ENCODE measurements at regions not wholly inside any gene's neighbourhood (a gene's known extent, or its start where the extent isn't known, plus 50 kb on each side); places are given as distances from the start of the nearest gene placed in this dataset.
A peak's percentile ranks its signal among the peaks of the same experiment; 100 is the strongest.
"Not testable (repeated sequence)": the region's sequence is repeated elsewhere in the genome, so short reads cannot be mapped to it uniquely, and the experiment has no call there.

- in situ Hi-C loops (cut with HindIII; ENCODE audit: low pct_unique_long_range_greater_than_20kb, low sequenced_read_pairs), result no loop called here
- DNase-seq (ENCODE audit: low read depth, low spot score), result no peak
These were observed 69.8 kb downstream of the RIN2 start for GRCh38 chr20:19827818-19828217.

DNA sequence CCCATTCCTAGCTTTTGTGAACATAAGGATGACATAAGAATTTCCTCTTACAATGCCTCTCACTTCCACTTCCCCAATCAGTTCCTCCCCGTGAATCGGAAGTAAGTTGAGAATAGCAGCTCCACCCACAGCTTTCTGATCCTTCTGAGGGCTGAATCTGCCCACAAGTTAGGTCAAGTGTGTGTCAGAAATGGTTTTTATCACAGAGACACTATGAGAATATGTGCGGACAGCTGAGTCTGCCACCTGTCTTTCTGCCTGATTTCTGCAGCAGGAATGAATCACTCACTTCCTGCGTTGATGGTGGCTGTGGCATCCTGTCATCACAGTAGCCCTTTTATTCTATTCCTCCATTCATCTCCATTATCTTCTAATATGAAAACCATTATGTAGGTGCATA lies 70.2 kb downstream of the RIN2 start:
- in situ Hi-C loops (cut with HindIII; ENCODE audit: low pct_unique_long_range_greater_than_20kb, low sequenced_read_pairs), result no loop called here

GRCh38 chr20:19830211-19830785 lies 72.2 kb downstream of the RIN2 start:
- in situ Hi-C loops (cut with HindIII; ENCODE audit: low pct_unique_long_range_greater_than_20kb, low sequenced_read_pairs), result no loop called here
- no peak for DNase-seq (ENCODE audit: low read depth, low spot score)

More for the DNA sequence above, 70.2 kb downstream of the RIN2 start:
- peak; percentile 65 for DNase-seq (ENCODE audit: low read depth, low spot score)

DNA sequence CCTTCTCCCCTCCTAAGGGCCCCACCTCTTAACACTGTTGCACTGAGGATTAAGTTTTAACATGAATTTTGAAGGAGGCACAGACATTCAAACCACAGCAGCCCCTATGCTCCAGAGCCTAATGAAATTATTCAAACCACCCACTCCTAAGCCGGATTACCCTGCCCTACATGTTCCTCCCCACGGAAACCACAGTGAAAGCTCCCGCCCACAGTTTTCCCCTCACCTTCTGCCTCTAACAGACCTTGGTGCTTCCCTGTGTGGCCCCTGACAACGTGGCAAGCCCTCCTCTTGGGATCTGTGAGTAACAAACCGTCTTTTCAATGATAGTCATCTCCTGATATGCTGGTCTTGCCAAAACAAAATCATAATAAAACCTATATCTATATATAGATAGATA lies 74.8 kb downstream of the RIN2 start:
- in situ Hi-C loops (cut with HindIII; ENCODE audit: low pct_unique_long_range_greater_than_20kb, low sequenced_read_pairs), result no loop called here
- no peak for DNase-seq (ENCODE audit: low read depth, low spot score)

- in situ Hi-C loops (cut with HindIII; ENCODE audit: low pct_unique_long_range_greater_than_20kb, low sequenced_read_pairs), result no loop called here
- no peak for DNase-seq (ENCODE audit: low read depth, low spot score)
These were observed 75.3 kb downstream of the RIN2 start for GRCh38 chr20:19833395-19833794.

- in situ Hi-C loops (cut with HindIII; ENCODE audit: low pct_unique_long_range_greater_than_20kb, low sequenced_read_pairs), result no loop called here
- no peak for DNase-seq (ENCODE audit: low read depth, low spot score)
These were observed 76.2 kb downstream of the RIN2 start for GRCh38 chr20:19834287-19834686.

DNA sequence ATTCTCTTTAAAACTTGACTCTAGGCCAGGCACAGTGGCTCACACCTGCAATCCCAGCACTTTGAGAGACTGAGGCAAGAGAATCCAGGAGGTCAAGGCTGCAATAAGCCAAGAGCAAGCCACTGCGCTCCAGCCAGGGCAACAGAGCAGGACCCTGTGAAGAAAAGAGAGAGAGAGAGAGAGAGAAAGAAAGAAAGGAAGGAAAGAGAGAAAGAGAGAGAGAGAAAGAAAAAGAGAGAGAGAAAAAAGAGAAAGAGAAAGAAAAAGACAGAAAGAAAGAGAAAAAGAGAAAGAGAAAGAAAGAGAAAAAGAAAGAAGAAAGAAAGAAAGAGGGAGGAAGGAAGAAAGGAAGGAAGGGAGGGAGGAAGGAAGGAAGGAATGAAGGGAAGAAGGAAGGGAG lies 76.7 kb downstream of the RIN2 start:
- DNase-seq (ENCODE audit: low read depth, low spot score), result no peak
- in situ Hi-C loops (cut with HindIII; ENCODE audit: low pct_unique_long_range_greater_than_20kb, low sequenced_read_pairs), result no loop called here

GRCh38 chr20:19835533-19836222 lies 77.6 kb downstream of the RIN2 start:
- in situ Hi-C loops (cut with HindIII; ENCODE audit: low pct_unique_long_range_greater_than_20kb, low sequenced_read_pairs), result no loop called here
- DNase-seq (ENCODE audit: low read depth, low spot score), result no peak

DNA sequence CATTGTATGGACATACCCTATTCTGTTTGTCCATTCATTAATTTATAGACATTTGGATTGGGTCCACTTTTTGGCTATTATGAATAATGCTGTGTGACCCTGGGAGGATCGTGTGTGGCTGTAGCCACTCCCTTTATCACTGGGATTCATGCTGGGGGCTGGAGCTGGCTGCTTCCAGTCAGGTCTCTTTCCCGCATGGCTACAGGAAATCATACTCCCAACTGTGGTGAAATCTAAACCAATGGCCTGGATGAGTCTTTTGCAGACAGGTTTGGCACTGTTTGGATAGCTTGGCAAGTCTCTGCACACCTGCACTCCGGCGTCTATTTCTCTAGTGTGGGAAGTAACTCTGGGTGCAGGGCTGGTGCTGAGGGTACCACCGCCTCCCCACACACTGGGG lies 80.4 kb downstream of the RIN2 start:
- no peak for DNase-seq (ENCODE audit: low read depth, low spot score)
- in situ Hi-C loops (cut with HindIII; ENCODE audit: low pct_unique_long_range_greater_than_20kb, low sequenced_read_pairs), result no loop called here

DNA sequence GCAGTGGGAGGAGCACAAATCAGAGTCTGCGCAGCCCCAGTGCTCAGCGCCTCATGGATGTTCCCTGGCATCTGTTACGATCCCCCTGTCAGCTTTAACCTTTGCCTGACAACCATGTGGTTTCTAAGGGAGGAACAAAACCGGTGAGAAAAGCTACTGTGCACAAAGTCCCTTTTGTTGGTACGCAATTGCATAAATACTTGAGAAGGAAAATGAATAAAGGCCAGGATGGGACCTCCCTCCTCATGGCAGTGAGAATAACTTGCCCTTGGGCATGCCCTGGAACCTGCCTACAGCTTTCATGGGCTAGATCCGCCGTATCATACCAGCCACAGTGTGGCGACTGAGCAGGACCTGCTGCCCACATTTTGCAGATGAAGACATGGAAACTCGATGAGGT lies 81.0 kb downstream of the RIN2 start:
- peak; percentile 91 for DNase-seq (ENCODE audit: low read depth, low spot score)
- in situ Hi-C loops (cut with HindIII; ENCODE audit: low pct_unique_long_range_greater_than_20kb, low sequenced_read_pairs), result no loop called here

GRCh38 chr20:19840111-19840710 lies 82.2 kb downstream of the RIN2 start:
- no peak for DNase-seq (ENCODE audit: low read depth, low spot score)
- in situ Hi-C loops (cut with HindIII; ENCODE audit: low pct_unique_long_range_greater_than_20kb, low sequenced_read_pairs), result no loop called here

DNA sequence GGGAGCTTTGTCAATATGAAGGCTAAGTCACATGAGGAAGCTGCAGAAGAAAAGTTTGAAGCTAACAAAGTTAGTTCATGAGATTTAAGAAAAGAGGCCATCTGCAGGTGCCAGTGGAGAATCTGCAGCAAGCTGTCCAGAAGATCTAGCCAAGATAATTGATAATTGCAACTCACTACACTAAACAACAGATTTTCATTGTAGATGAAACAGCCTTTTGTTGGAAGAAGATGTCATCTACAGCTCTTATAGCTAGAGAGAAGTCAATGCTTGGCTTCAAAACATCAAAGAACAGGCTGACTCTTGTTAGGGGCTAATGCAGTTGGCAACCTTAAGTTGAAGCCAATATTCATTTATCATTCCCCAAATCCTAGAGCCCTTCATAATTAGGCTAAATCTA lies 83.7 kb downstream of the RIN2 start:
- in situ Hi-C loops (cut with HindIII; ENCODE audit: low pct_unique_long_range_greater_than_20kb, low sequenced_read_pairs), result no loop called here
- DNase-seq (ENCODE audit: low read depth, low spot score), result no peak

DNA sequence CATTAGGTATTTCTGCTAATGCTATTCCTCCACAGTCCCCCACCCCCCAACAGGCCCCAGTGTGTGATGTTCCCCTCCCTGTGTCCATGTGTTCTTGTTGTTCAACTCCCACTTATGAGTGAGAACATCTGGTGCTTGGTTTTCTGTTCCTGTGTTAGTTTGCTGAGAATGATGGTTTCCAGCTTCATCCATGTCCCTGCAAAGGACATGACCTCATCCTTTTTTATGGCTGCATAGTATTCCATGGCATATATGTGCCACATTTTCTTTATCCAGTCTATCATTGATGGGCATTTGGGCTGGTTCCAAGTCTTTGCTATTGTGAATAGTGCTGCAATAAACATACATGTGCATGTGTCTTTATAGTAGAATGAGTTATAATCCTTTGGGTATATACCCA lies 86.8 kb downstream of the RIN2 start:
- DNase-seq (ENCODE audit: low read depth, low spot score); in situ Hi-C loops (cut with HindIII; ENCODE audit: low pct_unique_long_range_greater_than_20kb, low sequenced_read_pairs): not testable (repeated sequence)

DNA sequence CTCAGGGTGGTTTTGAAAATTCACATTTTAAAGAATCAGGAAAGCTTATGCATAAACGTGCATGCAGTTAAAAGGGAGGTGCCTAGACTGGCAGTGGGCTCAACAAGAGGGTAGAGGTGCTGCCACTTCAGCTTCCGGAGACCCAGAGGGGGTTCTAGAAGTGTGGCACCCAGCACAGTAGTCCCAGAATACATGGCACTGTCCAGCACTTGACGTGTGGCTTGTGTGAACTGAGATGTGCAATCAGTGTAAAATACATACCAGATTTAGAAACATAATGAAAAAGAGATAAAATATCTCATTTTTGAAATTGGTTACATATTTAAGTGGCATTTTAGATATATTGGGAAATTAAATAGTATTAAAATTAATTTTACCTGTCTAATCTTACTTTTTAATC lies 89.3 kb downstream of the RIN2 start:
- DNase-seq (ENCODE audit: low read depth, low spot score), result no peak
- in situ Hi-C loops (cut with HindIII; ENCODE audit: low pct_unique_long_range_greater_than_20kb, low sequenced_read_pairs), result no loop called here

DNA sequence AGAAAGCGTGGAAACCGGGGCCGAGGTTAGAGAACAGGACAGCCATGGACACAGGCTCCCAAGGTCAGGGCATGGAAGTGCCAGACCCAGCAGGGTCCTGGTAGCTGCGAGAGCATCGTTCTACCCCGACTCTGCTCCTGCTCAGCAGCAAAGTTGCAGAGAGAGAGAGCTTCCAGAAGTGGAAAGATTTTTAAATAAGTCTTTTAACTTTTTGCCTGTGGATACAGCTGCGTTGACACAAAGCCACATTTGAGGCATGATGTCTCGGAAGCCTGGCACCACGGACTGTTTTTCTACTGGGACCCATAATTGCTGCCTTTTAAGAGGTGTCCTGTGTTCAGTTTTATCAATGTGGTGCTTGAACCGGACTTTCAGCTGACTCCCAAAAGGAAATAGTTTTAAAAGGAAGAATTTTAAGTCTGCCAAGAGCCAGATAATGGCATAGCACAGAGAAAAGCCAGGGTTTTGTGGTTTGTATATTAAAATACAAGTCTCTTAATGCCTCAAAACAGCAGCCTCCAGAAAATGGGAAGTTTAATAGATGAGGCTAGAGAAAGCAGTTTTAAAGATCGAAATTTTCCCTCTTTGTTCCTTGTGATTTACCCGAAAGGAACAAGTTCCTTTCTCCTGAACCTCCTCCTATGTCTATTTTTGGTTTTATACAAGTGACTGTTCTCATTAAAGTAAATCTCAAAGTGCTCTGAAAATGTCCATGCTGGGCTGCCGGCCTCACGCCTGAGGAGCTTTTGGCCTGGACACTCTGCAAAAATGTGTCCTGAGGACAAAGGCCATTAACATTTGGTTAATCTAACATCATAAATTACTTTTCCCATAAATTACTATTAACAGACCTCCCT lies 91.5 kb downstream of the RIN2 start:
- in situ Hi-C loops (cut with HindIII; ENCODE audit: low pct_unique_long_range_greater_than_20kb, low sequenced_read_pairs), result no loop called here
- DNase-seq (ENCODE audit: low read depth, low spot score), result peak; percentile 55

DNA sequence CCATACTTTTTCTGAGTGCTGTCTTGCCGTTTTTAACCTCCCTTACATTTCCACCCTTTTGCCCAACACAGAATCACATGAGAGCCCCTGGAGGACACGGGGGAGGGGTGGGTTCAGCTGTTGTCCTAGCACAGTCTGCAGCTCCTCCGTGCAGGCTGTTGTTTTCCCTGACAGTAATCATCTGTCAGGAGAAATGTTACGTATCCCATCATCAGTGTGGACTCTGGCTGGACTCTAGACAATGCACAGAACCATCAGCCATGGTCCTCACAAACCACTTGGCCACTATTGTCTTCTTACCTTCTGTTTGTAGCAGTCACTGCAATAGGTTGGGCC lies 92.1 kb downstream of the RIN2 start:
- in situ Hi-C loops (cut with HindIII; ENCODE audit: low pct_unique_long_range_greater_than_20kb, low sequenced_read_pairs), result no loop called here
- no peak for DNase-seq (ENCODE audit: low read depth, low spot score)

DNA sequence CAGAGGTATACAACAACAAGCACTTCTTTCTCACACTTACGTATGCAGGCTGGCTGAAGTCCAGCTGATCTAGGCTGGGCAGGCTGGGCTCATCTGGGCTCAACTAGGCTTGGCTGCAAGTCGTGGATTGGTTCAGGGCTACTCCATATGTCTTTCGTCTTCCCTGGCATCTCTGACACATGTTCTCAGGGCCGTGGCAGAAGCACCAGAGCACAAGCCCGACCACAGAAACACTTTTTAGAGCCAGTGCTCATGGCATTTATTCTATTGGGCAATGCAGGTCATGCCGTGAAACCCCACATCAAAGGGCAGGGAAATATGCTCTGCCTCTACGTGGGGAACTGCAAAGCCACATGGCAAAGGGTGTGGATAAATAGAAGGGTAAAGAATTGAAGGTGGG lies 93.8 kb downstream of the RIN2 start:
- no peak for DNase-seq (ENCODE audit: low read depth, low spot score)
- in situ Hi-C loops (cut with HindIII; ENCODE audit: low pct_unique_long_range_greater_than_20kb, low sequenced_read_pairs), result no loop called here

DNA sequence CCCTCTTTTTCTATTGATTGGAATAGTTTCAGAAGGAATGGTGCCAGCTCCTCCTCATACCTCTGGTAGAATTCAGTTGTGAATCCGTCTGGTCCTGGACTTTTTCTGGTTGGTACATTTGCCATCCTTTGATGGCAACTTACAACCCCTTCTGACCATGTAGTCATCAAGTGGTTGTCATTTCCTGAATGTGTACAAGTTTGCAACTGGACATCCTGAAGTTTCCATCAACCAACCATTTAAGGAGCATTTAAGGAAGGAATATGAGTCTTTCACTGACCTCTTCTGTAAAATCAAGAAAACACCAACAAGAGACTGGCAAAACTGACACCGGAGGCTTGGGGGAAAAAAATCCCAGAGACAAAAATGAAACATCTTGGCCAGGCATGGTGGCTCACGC lies 97.4 kb downstream of the RIN2 start:
- in situ Hi-C loops (cut with HindIII; ENCODE audit: low pct_unique_long_range_greater_than_20kb, low sequenced_read_pairs), result no loop called here
- DNase-seq (ENCODE audit: low read depth, low spot score), result no peak
